Activated naive CD4-positive, alpha-beta T cell treated with anti-CD3 and anti-CD28 coated beads, Interleukin-2, amount 50 U/mL, for 24 hours (primary cell): ENCODE measurements at regions not wholly inside any gene's neighbourhood (a gene's known extent, or its start where the extent isn't known, plus 50 kb on each side); places are given as distances from the start of the nearest gene placed in this dataset.

ENCODE experiments used
- H3K27ac Mint-ChIP-seq: one replicate; pipeline ENCODE4 v1.8.0; 2021; ENCODE audit warnings: mild to moderate bottlenecking, mixed read lengths
- H3K27me3 Mint-ChIP-seq: one replicate; pipeline ENCODE4 v1.8.0; 2021; ENCODE audit warnings: mixed read lengths
- H3K36me3 Mint-ChIP-seq: one replicate; pipeline ENCODE4 v1.8.0; 2021; ENCODE audit warnings: mixed read lengths
- H3K4me1 Mint-ChIP-seq: one replicate; pipeline ENCODE4 v1.8.0; 2021; ENCODE audit warnings: mixed read lengths
- H3K4me3 Mint-ChIP-seq: one replicate; pipeline ENCODE4 v1.8.0; 2021; ENCODE audit warnings: mild to moderate bottlenecking, mixed read lengths
- H3K9me3 Mint-ChIP-seq: one replicate; pipeline ENCODE4 v1.8.0; 2021; ENCODE audit warnings: mixed read lengths

- Mint-ChIP-seq H3K27me3 (peaks cover 3% of the 10 kb centered on the region), H3K9me3 (peaks cover 4% of the 10 kb centered on the region), H3K36me3 (no peaks in the 10 kb centered on the region), H3K27ac (no peak overlapping the region), H3K4me3 (no peak overlapping the region), H3K4me1 (peaks cover 4% of the 10 kb centered on the region)
Observed at GRCh38 chr4:14265651-14266050, 638.1 kb upstream of the BOD1L1 start.

- H3K4me1 Mint-ChIP-seq = peaks cover 4% of the 10 kb centered on the region
- H3K27ac Mint-ChIP-seq = no peak overlapping the region
- H3K36me3 Mint-ChIP-seq = no peaks in the 10 kb centered on the region
Observed at GRCh38 chr4:14267373-14268060, 640.0 kb upstream of the BOD1L1 start.

DNA sequence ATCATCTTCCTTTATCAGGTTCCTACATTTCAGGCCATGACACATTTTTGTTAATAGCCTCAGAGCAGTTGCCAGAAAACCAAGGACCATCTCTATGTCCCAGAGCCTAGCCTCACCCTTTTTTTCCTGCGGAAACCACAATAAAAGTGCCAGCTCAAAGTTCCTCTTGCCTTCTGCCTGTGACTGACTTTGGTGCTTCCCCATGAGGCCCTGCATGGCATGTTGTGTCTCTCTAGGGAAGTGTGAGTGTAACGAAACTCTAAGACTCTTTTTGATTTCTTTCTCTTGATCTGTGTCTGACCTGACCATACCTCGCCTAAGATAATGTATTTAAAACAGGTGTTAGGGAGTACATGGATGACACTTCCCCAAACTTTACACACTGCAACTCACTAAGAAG, 642.3 kb upstream of the BOD1L1 start:
- peaks cover 3% of the 10 kb centered on the region for H3K27me3 Mint-ChIP-seq
- peaks cover 4% of the 10 kb centered on the region for H3K4me1 Mint-ChIP-seq
- H3K9me3 Mint-ChIP-seq = peaks cover 4% of the 10 kb centered on the region
- no peak overlapping the region for H3K27ac Mint-ChIP-seq
- no peak overlapping the region for H3K4me3 Mint-ChIP-seq
- no peaks in the 10 kb centered on the region for H3K36me3 Mint-ChIP-seq

More at GRCh38 chr4:14267373-14268060, 640.0 kb upstream of the BOD1L1 start:
- no peak overlapping the region for H3K4me3 Mint-ChIP-seq
- H3K9me3 Mint-ChIP-seq = peaks cover 4% of the 10 kb centered on the region
- H3K27me3 Mint-ChIP-seq = peaks cover 3% of the 10 kb centered on the region

- H3K36me3 Mint-ChIP-seq = no peaks in the 10 kb centered on the region
- peaks cover 10% of the 10 kb centered on the region for H3K9me3 Mint-ChIP-seq
- peaks cover 3% of the 10 kb centered on the region for H3K27me3 Mint-ChIP-seq
- H3K27ac Mint-ChIP-seq = no peak overlapping the region
- H3K4me3 Mint-ChIP-seq = no peak overlapping the region
- H3K4me1 Mint-ChIP-seq = peaks cover 4% of the 10 kb centered on the region
Observed at GRCh38 chr4:14272206-14272605, 644.7 kb upstream of the BOD1L1 start.

DNA sequence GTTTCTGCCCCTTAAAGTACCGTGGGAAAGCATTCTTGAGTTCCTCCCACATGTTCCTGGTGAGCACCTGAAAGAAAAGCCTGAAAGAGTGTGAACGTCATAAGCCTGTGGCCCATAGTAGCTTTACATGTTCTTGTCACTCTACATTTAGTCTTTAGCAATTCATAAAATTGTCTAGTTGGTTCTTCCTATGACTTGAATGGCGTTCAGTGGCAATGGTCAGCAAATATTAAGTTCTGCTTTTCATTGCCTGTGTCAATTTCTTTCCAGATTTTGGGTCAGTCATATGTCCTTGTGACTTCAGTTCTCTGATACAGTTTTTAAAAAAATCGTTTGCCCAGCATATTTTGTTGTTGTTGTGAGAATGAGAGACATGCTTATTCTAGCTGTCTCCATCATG, 650.0 kb upstream of the BOD1L1 start:
- Mint-ChIP-seq H3K27me3 (peaks cover 7% of the 10 kb centered on the region), H3K27ac (no peak overlapping the region), H3K4me3 (no peak overlapping the region), H3K4me1 (no peaks in the 10 kb centered on the region), H3K36me3 (no peaks in the 10 kb centered on the region), H3K9me3 (peaks cover 17% of the 10 kb centered on the region)

DNA sequence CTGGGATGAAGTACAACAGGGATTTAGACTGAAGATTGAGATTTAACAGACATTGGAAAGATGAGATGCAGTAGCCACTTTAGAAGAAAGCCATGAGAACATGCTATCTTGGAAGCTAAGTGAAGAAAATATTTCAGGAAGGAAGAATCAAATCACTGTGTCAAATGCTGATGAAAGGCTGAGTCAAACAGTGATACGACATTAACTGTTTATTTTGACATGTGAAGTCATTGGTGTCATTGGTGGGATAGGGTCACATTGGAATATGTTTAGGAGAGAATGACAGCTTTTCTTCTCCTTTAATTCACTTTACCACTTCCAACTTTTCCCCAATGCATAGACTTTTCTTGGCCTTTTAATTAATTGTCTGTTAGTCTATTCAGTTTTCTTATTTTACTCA, 653.0 kb upstream of the BOD1L1 start:
- no peak overlapping the region for H3K4me3 Mint-ChIP-seq
- H3K9me3 Mint-ChIP-seq = peaks cover 17% of the 10 kb centered on the region
- no peaks in the 10 kb centered on the region for H3K4me1 Mint-ChIP-seq
- H3K27me3 Mint-ChIP-seq = peaks cover 7% of the 10 kb centered on the region
- H3K27ac Mint-ChIP-seq = no peak overlapping the region
- no peaks in the 10 kb centered on the region for H3K36me3 Mint-ChIP-seq

DNA sequence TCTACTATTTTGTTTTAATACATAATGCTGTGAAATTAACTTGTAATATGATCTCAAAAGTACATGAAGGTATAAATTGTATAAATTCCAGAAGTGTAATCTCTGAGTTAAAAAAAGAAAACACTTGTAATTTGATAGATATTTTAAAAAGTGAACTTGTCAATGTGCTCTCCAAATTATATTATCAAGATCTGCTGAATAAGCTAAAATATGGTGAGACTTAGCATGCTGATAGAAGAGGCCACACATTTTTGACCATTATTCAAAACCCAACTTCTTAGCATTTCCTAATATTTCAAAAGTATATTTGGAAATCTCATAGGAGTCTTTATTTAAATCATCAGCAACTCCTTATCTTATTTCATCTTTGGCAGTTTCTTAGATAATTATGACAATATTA, 657.1 kb upstream of the BOD1L1 start:
- Mint-ChIP-seq H3K36me3 (no peaks in the 10 kb centered on the region), H3K27me3 (peaks cover 5% of the 10 kb centered on the region), H3K4me3 (no peak overlapping the region), H3K9me3 (peaks cover 22% of the 10 kb centered on the region), H3K27ac (no peak overlapping the region), H3K4me1 (no peaks in the 10 kb centered on the region)

GRCh38 chr4:14289708-14290107, 662.2 kb upstream of the BOD1L1 start:
- H3K27me3 Mint-ChIP-seq = peaks cover 4% of the 10 kb centered on the region

DNA sequence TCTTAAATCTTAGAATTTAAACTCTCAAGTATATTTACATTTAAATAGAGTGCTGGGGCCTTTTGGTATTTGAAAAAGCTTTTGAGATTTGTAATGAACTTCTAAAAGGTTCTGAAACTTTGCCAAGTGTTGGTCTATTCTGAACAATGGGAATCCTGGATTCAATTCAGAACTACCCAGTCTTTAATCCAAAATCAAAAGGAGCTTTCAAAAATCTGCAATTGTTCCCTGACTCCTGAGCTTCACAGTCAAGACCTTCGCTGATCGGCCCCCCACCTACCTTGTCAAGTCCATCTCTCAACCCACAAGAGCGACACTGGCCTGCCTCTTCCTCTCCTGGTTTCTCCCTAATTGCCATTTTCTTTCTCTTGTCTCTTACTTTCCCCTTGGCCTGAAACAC, 666.1 kb upstream of the BOD1L1 start:
- H3K36me3 Mint-ChIP-seq = no peaks in the 10 kb centered on the region
- no peaks in the 10 kb centered on the region for H3K4me1 Mint-ChIP-seq
- H3K27ac Mint-ChIP-seq = no peak overlapping the region
- peaks cover 8% of the 10 kb centered on the region for H3K9me3 Mint-ChIP-seq
- peaks cover 12% of the 10 kb centered on the region for H3K27me3 Mint-ChIP-seq
- H3K4me3 Mint-ChIP-seq = no peak overlapping the region

More at GRCh38 chr4:14289708-14290107, 662.2 kb upstream of the BOD1L1 start:
- H3K4me3 Mint-ChIP-seq = no peak overlapping the region
- H3K27ac Mint-ChIP-seq = no peak overlapping the region
- H3K4me1 Mint-ChIP-seq = no peaks in the 10 kb centered on the region
- no peaks in the 10 kb centered on the region for H3K36me3 Mint-ChIP-seq
- peaks cover 14% of the 10 kb centered on the region for H3K9me3 Mint-ChIP-seq

- Mint-ChIP-seq H3K36me3 (no peaks in the 10 kb centered on the region), H3K4me1 (no peaks in the 10 kb centered on the region), H3K27ac (no peak overlapping the region), H3K4me3 (no peak overlapping the region), H3K27me3 (peaks cover 10% of the 10 kb centered on the region), H3K9me3 (peaks cover under 1% of the 10 kb centered on the region)
Observed at GRCh38 chr4:14294611-14295010, 667.1 kb upstream of the BOD1L1 start.

DNA sequence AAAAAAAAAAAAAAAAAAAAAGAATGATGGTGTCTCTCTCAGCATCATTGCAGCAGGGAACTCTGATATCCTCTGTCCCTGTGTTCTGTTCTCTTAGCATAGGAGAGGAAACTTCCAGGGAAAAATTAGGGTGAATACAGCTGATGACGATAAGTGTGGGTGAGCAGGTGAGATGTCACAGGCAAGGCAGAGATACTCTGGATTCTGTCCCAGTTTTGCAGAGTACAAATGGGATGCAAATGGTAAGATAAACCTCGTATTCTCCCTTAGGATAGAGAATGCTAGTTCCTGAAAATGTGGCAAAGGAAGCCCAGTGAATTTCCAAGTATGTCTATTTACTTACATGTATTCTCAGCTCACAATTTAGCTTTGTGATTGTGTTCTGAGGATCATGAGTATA, 671.6 kb upstream of the BOD1L1 start:
- Mint-ChIP-seq H3K27me3 (peaks cover 8% of the 10 kb centered on the region), H3K4me1 (no peaks in the 10 kb centered on the region), H3K9me3 (no peaks in the 10 kb centered on the region), H3K4me3 (no peak overlapping the region), H3K27ac (no peak overlapping the region), H3K36me3 (no peaks in the 10 kb centered on the region)

GRCh38 chr4:14302021-14302420, 674.5 kb upstream of the BOD1L1 start:
- H3K9me3 Mint-ChIP-seq = peaks cover 5% of the 10 kb centered on the region
- no peak overlapping the region for H3K27ac Mint-ChIP-seq
- no peak overlapping the region for H3K4me3 Mint-ChIP-seq
- peaks cover 1% of the 10 kb centered on the region for H3K27me3 Mint-ChIP-seq
- no peaks in the 10 kb centered on the region for H3K36me3 Mint-ChIP-seq
- H3K4me1 Mint-ChIP-seq = no peaks in the 10 kb centered on the region

GRCh38 chr4:14303856-14304255, 676.3 kb upstream of the BOD1L1 start:
- no peaks in the 10 kb centered on the region for H3K27me3 Mint-ChIP-seq
- peaks cover 5% of the 10 kb centered on the region for H3K9me3 Mint-ChIP-seq
- H3K36me3 Mint-ChIP-seq = no peaks in the 10 kb centered on the region
- no peak overlapping the region for H3K27ac Mint-ChIP-seq
- H3K4me3 Mint-ChIP-seq = no peak overlapping the region
- H3K4me1 Mint-ChIP-seq = no peaks in the 10 kb centered on the region

GRCh38 chr4:14308229-14308651, 680.7 kb upstream of the BOD1L1 start:
- Mint-ChIP-seq H3K36me3 (no peaks in the 10 kb centered on the region), H3K4me1 (no peaks in the 10 kb centered on the region), H3K9me3 (peaks cover 5% of the 10 kb centered on the region), H3K4me3 (no peak overlapping the region), H3K27me3 (no peaks in the 10 kb centered on the region), H3K27ac (no peak overlapping the region)

DNA sequence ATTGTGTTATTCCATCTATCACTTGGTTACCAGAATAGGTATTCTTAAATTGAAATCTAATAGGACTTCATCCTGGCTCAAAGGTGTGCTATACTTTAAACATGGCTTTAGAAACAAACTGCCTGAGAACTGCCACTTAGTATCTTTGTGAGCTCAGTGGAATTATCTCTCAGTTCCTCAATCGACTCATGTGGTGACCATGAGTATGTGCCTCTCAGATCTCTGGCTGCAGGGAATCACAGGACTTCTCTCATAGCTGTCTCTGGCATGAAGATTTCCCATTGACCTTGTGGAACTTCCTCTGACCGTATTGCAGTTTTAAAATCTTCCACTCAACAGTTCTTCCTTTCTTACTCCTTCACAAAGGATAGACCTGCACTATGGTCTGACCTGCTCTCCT, 681.9 kb upstream of the BOD1L1 start:
- Mint-ChIP-seq H3K27me3 (no peaks in the 10 kb centered on the region), H3K36me3 (no peaks in the 10 kb centered on the region), H3K27ac (no peak overlapping the region), H3K9me3 (peaks cover 5% of the 10 kb centered on the region), H3K4me3 (no peak overlapping the region), H3K4me1 (no peaks in the 10 kb centered on the region)

GRCh38 chr4:14313757-14314156, 686.2 kb upstream of the BOD1L1 start:
- H3K36me3 Mint-ChIP-seq = no peaks in the 10 kb centered on the region
- H3K27ac Mint-ChIP-seq = no peak overlapping the region

DNA sequence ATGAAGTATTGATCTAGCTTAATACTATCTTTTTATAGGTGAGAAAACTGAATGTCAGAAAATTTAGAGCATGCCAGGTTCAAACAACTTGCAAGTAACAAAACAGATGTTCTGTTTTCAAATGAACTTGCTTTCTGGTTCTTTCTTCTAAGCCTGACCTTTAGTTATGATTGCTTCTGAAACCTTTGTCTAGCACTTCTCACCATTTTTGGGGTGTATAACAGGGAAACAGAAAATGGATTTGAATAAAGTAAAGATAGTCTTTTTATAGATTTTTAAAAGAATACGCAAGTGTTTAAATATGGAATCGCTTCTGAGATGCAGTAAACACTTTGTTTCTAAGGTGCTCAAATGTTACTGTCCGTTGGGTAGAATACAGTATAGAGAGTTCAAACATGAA, 687.2 kb upstream of the CPEB2 start:
- H3K27ac Mint-ChIP-seq = no peak overlapping the region
- H3K36me3 Mint-ChIP-seq = no peaks in the 10 kb centered on the region
- no peak overlapping the region for H3K4me3 Mint-ChIP-seq
- H3K27me3 Mint-ChIP-seq = peaks cover 2% of the 10 kb centered on the region
- no peaks in the 10 kb centered on the region for H3K9me3 Mint-ChIP-seq
- H3K4me1 Mint-ChIP-seq = no peaks in the 10 kb centered on the region

More at GRCh38 chr4:14313757-14314156, 686.2 kb upstream of the BOD1L1 start:
- Mint-ChIP-seq H3K4me1 (no peaks in the 10 kb centered on the region), H3K9me3 (no peaks in the 10 kb centered on the region), H3K4me3 (no peak overlapping the region), H3K27me3 (peaks cover 2% of the 10 kb centered on the region)
